HPDE6-E6E7 (cell line): ENCODE measurements at regions not wholly inside any gene's neighbourhood (a gene's known extent, or its start where the extent isn't known, plus 50 kb on each side); places are given as distances from the start of the nearest gene placed in this dataset.

Experiments
- DNase-seq: peaks from one replicate; pipeline ENCODE4 v3.0.0; 2011; ENCODE audit warnings: missing footprints; ENCODE audit errors: extremely low spot score

DNA sequence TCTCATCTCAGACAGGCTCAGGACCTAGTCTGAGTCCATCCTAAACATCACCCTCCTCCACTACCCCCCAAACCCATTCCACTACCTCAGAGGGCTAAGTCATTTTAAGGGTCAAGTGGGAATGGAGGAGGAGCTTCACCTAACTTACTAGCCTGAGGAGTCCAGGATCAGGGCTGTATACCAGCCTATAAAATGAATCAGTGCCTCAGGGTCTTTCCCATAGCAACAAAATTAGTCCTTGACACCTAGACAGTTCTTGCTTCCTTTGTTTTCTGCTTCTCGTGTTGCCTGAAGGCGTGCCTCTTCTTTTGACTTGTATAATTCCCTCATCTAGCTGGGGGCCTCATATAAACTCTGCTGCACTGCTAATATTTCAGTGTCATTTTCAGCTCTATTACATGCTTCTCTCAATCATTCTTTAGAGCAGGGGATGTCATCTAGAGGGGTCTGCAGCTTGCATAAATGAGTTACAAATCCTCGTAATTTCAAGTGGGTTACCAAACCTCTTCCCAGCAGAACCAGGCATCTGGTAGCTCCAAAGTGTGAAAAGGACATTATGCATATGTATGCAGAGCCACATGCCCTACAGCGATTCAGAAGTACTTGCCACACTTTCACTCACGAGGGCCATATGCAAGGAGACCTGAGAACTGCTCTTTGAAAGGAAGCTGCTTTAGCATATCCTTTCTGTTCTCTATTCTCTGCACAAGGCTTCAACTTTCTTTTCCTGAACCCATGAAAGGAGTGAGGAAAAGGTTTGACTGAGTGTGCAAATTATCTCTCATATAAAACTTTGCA lies 311.7 kb upstream of the SEMA6D start:
- no peak for DNase-seq

DNA sequence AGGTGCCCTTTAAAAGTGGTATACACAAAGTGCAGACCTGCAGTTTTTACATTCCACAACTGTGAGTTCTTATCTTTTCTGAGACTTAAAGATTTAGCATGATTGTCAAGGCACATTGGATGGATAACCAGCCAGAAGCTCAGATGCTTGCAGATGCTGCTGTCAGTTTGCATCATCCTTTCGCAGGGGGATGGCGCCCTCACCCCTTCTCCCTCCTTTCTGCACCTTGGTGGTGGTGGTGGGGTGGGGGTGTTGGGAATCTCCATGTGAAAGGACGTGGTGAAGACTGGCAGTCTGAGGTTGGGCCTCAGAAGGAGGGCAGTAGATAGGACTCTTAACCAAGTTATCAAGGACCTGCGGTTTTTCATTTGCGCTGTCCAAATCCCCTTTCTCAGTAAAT lies 309.6 kb upstream of the SEMA6D start:
- no peak for DNase-seq

DNA sequence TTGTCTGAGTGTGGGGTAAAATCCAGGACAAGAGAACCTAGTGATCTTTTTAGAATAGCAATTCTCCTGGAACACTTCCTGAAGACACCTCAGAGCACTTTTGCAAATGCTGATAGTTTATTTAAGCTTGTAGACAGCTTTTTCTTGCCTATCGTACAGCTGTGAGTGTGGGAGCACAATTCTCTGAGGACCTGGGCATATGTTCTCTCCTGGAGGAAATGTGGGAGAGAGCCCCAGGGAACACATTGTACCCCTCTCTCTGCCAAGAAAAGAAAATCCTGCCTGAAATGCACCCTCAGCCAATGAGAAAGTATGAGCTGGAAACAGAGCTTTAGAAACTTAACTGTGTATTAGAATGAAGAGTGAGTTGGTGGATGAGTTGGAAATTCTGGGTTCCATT lies 308.3 kb upstream of the SEMA6D start:
- DNase-seq, result no peak

DNA sequence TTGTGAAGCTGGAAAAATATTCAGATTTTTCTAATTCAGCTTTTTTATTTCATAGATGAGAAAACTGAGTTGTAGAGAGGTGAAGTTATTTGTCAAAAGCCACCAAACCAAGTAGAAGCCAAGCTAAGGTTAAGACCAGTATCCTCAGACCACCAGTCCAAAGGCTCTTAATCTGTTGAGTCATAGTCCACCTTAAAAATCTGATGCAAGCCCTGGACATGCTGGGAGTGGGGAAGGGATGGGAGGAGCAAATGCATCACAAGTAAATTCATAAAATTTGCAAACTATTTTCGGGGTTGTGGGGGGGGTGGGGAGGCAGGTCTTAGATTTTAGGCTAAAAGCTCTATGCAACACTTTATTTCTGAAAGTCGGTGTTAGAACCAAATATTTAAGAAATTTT lies 307.7 kb upstream of the SEMA6D start:
- no peak for DNase-seq

DNA sequence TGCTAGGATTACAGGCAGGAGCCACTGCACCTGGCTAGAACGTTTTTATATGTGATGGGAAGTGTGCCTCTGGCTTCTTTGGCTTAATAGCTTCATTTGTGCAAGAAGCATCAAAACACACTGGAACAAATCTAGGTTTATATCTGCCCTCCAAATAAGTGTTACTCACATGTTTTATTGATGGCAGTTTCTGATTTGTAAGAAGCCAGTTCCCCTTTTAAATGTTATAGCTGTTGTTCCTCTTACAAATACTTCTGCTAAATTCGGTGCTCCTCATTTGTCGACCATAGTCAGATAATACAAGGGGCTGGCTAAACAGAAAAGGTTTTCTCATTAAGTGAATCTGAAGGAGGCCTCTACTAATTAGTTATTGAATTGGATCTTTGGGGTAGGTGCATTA lies 307.1 kb upstream of the SEMA6D start:
- DNase-seq, result no peak

DNA sequence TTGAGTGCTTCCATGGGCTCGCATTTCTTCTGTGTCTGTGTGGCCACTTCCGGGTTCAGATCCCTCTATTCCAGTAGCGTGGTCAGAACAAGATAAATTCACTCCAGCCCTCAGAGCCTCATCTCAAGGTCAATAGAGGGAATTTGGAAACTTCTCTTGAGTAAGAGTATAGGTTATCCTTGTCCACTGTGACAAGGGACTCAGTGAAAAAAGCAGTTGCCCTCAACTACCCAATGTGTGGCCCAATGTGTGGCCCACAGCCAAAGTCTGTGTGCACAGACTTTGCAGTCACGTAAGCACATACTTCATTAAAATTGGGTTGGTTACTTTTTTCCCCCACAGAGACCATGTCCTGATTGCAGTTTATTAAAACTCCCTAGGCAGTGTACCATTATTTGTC lies 305.6 kb upstream of the SEMA6D start:
- DNase-seq, result no peak

DNA sequence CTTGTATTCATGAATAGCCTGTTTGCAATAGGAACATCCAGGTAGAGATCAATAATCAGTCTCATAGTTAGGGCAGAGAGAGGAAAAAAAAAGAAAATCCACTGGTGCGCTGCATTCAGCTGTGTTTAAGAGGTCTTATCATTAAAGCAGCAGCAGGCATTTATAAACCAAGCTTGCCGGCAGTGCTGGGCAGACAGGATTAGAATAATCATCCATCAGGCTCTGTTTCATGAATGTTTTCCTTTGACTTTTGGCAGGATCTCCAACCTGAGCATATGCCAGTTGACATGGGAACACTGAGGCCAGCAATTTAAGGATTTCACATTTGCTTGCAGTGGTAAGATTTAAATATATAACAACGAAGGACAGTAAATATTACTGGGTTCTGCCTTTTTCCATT lies 305.2 kb upstream of the SEMA6D start:
- no peak for DNase-seq

DNA sequence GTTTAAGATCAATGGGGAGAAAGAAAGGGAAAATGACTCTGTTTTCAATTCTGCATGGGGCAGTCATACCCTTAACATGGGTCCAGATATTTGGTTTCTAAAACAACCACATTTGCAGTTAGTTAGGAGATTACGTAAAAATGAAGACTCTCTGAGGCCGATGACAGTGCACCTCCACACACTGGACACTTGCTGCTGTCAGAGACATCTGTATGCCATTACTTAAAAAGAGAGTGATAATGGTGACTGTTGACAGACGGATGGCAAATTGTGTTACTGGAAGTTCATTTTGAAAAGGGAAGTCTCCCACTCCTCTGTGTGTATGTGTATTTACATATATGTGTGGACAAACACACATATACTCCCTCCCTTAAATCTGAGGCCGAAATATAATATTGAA lies 304.5 kb upstream of the SEMA6D start:
- DNase-seq, result no peak

DNA sequence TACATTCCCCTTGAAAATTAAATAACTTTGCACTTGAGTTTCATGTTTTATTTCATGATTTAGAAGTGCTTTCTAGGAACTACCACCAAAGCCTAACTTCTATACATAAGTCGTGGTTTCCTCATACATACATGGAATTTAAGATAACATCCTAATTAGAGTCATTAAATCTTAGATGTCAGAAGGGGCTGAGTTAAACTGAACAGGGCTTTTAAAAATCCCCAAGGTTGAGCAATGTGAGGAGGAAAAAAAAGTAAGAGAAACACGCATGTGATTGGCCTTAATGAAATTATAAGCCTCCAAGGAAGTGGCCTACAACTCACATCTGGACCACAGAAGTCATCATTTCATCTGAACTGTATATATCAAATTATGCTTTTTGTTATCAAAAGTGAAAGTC lies 303.1 kb upstream of the SEMA6D start:
- no peak for DNase-seq

DNA sequence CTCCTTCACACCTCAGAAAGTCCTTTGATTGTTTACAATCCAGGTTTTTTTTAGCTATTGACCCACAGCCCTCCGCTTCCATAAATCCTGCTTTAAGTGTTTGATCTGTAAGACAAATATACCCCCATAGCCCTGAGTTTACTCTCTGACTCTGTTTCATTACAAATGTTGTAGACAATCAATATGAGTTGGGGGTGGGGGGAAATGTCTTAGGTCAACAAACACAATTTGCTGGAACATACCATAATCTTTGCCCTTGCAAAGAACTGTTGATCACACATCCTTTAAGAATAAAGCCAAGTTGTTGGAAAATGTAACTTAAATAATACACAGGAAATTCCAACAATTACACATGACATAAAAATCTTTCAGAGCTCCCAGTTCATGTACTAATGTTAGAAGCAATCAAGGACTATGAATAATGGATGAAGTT lies 301.8 kb upstream of the SEMA6D start:
- no peak for DNase-seq

DNA sequence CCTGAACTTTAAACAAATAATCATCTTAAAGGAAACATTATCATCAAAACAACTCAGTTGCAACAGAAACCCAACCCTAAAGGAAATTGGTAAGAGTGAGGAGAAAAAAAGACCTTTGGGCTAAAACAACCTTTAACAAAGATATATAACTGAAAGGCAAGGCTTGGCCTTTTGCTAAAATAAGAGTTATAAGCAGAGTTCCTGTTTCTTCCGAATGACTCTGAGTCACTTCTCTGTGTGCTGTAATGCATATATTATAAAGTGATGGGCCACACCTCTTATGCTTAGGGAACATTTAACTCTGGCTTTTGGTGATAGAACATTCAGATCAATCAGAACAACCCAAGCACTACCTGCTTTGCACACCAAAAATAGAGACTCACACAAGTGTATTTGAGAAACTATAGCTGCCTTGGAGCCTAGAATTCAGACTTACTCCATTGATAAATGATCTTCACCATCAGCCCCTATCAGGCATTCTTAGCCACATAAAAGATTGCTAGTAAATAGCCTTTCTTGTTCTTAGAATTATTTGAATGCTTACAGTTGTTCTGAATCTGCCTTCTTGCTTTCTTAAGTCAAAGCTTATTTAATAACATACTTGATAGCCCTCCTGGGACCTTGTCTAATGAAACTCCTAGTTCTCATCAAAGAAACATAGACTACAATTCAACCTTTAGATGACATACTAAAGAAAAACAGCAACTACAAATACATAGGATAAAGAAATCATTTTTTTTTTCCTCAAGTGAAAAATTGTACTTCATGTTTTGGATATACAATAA lies 294.2 kb upstream of the SEMA6D start:
- peak; percentile 10 for DNase-seq

DNA sequence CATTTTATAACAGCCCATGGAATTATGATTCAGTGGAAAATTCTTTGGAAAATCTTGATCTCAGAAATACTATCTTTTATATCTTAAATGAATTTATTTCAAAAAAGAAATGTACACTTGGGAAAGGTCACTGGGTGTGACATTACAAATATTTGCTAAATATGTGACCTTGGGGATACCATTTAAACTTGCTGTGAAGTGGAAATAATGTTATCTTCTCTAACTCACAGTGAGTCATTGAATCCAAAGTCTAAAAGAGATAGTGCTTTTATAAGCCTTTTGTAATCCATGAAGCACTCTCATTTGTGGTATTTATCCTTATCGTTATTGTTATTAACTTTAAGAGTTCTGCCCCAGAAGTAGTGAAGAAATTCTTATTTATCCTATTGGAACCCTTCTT lies 289.8 kb upstream of the SEMA6D start:
- no peak for DNase-seq

DNA sequence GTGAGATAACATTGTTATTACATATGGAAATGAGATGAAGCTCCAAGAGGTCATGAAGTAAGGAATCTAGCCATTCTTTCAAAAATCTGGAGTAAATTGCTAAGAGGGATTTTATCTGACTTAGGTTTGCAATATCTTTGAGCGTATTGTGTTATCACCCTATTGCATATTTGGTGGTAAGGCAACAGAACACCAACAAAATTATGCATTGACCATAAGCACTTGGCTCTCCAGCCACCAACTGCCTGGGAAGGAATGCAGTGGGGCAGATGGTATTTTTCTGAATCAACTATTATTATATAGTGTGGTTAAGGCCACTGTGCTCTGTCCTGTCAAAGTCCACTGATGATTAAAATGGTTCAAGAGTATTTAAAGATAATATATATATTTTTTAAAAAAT lies 287.9 kb upstream of the SEMA6D start:
- no peak for DNase-seq

DNA sequence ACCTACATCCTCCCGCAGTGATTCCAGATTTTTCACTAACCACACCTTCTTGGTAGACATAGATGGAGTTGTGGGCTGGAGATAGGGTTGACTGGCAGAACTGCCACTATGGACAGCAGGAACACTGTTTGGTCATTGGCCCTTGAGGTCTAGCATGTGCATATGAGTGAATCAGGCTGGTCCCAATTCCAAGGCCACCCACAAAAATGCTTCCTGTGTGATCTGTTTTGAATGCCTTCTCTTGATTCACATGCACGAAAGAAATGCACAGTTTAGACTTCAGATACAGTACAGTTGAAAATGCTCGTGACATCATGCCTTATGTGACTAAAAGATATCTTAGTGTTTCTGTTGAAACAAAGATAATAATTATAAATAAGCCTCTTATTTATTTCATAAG lies 285.8 kb upstream of the SEMA6D start:
- DNase-seq, result no peak

DNA sequence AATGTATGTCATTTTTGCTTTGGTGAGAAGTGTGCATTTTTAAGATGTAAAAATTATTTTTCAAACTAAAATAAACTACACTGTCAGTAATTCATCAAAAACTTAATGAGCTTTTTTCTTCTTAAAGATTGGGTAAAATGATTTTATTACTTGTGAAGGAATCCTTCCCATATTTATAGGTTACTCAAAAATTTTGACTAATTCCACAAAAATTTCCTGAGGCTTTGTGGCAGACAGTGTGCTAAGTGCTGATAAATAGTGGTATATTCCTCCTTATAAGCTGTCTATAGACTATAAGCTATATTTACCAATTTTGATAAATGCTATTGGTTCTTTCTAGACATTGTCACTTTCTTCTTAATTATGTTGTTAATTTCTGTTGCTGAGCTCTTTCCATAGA lies 284.5 kb upstream of the SEMA6D start:
- no peak for DNase-seq

DNA sequence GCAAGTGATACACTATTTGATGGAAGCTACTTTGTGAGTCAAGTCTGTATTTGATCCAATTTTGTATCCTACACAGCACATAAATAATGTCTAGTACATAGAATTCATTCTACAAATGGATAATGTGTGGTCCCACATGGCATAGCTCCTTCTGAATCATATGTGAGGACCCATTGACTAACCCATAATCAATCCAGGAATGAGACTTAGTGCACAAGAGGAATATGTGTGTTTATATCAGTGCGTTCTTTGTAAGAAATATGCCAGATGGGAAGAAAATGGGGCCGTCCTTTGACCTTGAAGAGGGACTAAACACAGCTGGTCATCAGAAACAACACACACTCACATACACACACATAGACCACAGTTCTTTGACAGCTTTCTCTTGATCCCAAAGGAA lies 282.7 kb upstream of the SEMA6D start:
- no peak for DNase-seq

DNA sequence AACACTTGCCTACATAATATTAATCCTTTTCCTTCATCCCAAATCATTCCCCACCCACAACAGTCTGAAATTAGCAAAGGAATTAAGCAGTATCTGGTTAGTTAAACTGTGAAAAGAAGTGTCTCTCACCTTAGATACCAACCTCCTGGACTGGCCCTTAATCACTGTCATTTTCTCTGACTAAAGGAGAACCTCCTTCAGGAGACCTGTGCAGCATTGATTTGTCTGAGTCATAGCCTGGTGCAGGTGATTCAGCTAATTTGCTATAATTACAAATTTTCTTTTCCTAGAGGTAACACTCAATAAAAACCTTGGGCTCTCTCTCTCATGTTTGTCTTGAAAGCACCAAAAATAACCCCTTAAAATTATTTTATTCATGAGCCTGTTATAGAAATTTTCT lies 279.8 kb upstream of the SEMA6D start:
- peak; percentile 48 for DNase-seq

DNA sequence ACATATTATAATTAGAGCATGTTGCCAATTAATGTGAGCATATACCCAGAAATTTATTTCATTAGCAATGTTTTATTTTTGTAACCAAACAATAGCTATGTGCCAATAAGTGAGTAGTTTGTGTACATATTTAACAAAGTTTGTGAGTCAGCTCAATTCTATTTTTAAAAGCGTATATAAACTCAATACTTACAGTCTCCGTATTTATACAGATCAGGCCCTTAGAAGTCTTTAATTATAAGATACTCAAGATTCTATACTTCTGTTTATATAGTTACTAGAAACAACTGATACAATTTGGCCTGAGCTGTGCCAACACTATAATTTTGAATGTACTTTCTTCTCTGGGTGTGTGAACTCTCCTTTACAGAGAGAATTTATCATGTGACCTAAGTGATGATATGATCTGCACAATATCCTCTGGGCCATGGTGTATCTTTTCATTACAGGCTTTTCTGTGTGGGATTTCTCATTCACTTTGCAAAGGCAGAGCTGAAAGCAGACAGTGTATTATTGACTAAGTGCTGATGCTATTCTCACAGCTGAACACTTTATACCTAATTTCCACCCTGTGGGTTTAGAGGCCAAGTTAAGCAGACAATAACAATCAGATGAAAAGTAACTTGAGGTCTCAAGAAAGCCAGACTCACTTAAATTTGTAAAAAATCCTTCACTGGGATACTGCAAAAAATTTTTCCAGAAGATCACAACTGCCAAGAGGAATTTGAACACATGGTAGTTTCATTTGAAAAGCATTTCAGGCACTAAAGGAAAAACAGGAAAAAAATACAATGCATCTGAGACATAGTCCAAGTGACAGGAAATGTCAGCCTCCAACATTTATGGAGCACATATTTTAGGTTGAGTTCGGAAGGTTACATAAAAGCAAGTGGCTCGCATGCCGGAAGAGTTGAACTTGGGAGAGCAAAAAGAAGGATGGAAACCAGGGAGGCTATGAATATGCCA lies 277.9 kb upstream of the SEMA6D start:
- DNase-seq, result no peak

DNA sequence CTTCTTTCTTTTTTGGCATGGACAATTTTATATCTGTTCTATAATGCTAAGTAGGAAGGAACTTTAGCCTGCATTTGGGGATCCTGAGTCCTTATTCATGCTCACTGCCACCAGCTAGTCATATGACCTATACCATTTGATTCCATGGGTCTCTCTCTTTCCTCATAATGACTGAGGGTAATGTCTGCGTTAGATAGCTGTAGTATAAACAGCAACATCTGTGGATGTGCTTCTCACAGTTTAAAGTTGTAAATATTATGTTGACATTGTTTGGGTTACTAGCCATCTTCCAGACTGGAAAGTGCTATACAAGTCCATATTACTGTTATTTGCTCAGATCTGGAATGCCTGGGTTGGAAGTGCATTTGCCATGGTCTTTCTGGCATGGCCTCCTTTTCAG lies 274.9 kb upstream of the SEMA6D start:
- no peak for DNase-seq

DNA sequence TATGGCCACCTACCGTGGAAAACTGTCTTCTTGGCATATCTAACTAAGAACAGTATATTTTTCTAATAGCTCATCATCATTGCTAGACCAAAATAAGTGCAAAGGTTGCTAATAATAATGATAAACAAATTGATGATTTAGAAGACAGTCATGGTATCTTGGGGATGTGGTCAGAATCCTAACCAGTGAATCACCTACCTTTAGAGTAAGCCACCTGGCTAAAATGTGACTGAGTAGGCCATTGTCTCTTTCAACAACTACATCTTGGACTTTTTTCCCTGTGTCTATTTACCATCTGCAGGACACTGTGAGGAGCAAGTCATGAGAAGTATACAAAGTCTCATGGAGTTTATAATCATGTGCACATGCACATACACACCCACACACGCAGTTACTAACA lies 273.5 kb upstream of the SEMA6D start:
- peak; percentile 36 for DNase-seq

DNA sequence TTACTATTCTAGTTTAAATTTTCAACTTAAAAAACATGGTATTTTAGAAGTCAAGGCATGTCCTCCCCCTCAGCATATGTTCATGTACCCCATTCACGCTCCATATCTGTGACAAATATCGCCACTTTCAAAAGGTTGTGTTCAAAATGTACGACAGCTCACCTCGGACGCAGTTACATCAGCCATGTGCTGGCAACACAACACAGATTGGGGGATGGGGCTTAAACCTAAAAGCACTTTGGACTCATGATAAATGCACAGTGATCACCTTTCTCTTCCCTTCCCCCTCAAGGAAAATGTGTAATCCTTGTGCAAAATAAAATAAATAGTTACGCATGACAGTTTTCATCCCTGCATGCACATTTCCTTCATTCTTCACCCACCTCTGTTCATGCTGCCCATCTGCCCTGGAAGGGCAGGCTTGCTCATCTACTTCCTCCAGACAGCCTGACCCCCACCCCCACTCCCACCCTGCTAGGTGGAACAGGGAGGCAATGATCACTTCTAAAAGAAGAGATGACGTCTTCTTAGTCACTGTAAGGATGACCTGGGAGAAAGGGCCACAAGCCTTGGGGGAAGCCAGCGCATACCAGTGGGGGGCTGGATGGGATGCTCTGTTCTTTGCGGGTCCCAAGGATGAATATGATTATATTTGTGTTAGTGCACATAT lies 271.4 kb upstream of the SEMA6D start:
- no peak for DNase-seq
